Kidney (tissue), 13 donors: ENCODE measurements at regions not wholly inside any gene's neighbourhood (a gene's known extent, or its start where the extent isn't known, plus 50 kb on each side); places are given as distances from the start of the nearest gene placed in this dataset.

Experiments used
- DNase-seq, 5 donors: peaks; one replicate each; pipeline ENCODE4 v3.0.0-alpha.2; 2013 to 2020
- FAIRE-seq: peaks from 2 replicates; lab custom pipeline; 2012; peaks lifted over from hg19 to GRCh38; lab: Jason Lieb, UNC
- H3K27ac ChIP-seq, 2 donors: one replicate each; pipeline ENCODE4 v1.7.0; 2013; ENCODE audit warnings: low read depth in 2 of 2, low read length in 2 of 2, inconsistent platforms in 1 of 2
- H3K27me3 ChIP-seq: one replicate; pipeline ENCODE4 v1.7.1; 2013; ENCODE audit warnings: low read length, inconsistent platforms; ENCODE audit not compliant: control insufficient read depth, insufficient read depth
- H3K36me3 ChIP-seq, 3 donors: one replicate each; pipeline versions ENCODE4 v1.7.0 to v1.7.1; 2013; ENCODE audit warnings: low read length in 3 of 3, control low read depth in 1 of 3, inconsistent platforms in 1 of 3; ENCODE audit not compliant: insufficient read depth in 3 of 3, control insufficient read depth in 2 of 3
- H3K4me1 ChIP-seq, 3 donors: one replicate each; pipeline versions ENCODE4 v1.7.0 to v1.7.1; 2013; ENCODE audit warnings: low read length in 3 of 3, inconsistent platforms in 1 of 3, low read depth in 1 of 3; ENCODE audit not compliant: control insufficient read depth in 2 of 3, insufficient read depth in 2 of 3
- H3K4me3 ChIP-seq, 3 donors: one replicate each; pipeline versions ENCODE4 v1.7.0 to v1.8.1; 2013; ENCODE audit warnings: low read length in 3 of 3, control low read depth in 1 of 3, inconsistent platforms in 1 of 3
- H3K9ac ChIP-seq, 3 donors: one replicate each; pipeline versions ENCODE4 v1.7.0 to v1.7.1; 2013; ENCODE audit warnings: low read length in 3 of 3, control low read depth in 1 of 3, inconsistent platforms in 1 of 3
- H3K9me3 ChIP-seq, 3 donors: one replicate each; pipeline versions ENCODE4 v1.7.0 to v1.7.1; 2013; ENCODE audit warnings: low read length in 3 of 3, control low read depth in 1 of 3, inconsistent platforms in 1 of 3; ENCODE audit not compliant: control insufficient read depth in 2 of 3, insufficient read depth in 1 of 3
- intact Hi-C: fragments of 100-400 bp; cut with DNase I; formaldehyde crosslinking; loops from one replicate; pipeline ENCODE4 v1.11.1; 2022
- TF ChIP-seq, protein P1 (sequence below): IDR thresholded peaks from 3 replicates; pipeline ENCODE4 v1.5.1; 2012; ENCODE audit warnings: mild to moderate bottlenecking, moderate library complexity, borderline replicate concordance; ENCODE audit not compliant: insufficient read depth; ENCODE audit errors: extremely low read depth
- donor health status: control.
- donor health status: control.
- donor health status: control.
- donor health status: control.
- donor health status: control.
- donor health status: DM: yes; HTN: yes; CAD: no.
- donor health status: Normal renal cell carcinoma (clear cell type).

DNA sequence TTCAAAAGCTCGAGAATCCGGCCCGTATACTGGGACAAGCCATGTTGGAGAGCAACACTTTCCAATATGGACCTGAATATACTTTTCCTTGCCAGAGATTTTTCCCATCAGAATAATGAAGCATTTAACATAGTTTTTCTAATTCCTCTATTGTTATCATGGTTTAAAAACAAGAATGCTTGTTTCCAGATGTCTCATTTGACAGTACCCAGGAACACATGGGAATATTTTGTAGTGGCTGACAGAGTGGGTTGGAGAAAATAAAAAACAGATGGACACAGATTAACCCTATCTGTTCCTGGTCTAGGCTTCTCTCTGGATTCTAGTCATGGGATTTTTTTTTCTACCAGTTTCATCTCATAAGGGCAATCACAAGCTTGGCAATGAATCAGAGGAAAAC, 164.8 kb upstream of the CEP162 start:
- Histone ChIP-seq H3K27me3 (no peaks in the 10 kb centered on the region), H3K9ac (no peak overlapping the region), H3K36me3 (no peaks in the 10 kb centered on the region), H3K4me3 (no peak overlapping the region), H3K9me3 (peaks cover 0 to 2% (median 0%) of the 10 kb centered on the region in 3 donors), H3K27ac (no peak overlapping the region), H3K4me1 (no peaks in the 10 kb centered on the region)
- intact Hi-C loops: no loop called here
- DNase-seq (no peak), FAIRE-seq (no peak)
- TF ChIP-seq, protein P1, sequence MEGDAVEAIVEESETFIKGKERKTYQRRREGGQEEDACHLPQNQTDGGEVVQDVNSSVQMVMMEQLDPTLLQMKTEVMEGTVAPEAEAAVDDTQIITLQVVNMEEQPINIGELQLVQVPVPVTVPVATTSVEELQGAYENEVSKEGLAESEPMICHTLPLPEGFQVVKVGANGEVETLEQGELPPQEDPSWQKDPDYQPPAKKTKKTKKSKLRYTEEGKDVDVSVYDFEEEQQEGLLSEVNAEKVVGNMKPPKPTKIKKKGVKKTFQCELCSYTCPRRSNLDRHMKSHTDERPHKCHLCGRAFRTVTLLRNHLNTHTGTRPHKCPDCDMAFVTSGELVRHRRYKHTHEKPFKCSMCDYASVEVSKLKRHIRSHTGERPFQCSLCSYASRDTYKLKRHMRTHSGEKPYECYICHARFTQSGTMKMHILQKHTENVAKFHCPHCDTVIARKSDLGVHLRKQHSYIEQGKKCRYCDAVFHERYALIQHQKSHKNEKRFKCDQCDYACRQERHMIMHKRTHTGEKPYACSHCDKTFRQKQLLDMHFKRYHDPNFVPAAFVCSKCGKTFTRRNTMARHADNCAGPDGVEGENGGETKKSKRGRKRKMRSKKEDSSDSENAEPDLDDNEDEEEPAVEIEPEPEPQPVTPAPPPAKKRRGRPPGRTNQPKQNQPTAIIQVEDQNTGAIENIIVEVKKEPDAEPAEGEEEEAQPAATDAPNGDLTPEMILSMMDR: no peak

DNA sequence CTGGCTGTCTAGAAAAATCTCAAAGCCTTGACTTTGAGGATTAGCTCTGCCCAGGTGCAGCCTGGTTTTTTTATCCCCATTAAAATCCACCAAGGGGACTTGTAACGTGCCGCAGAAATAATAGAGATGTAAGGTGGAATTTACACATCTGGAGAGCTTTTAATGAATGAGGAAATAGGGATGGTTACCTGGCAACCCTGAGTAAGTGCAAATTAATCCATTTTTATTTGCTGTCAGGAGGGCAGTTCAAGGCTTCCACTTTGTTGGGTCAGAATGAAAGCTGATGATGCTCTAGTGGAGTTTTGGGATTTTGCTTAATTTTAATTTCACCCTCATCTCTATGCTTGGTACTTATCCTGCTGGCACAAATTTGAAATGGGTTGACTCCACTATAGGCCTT, 163.4 kb upstream of the CEP162 start:
- Histone ChIP-seq H3K36me3 (no peaks in the 10 kb centered on the region), H3K4me1 (no peaks in the 10 kb centered on the region), H3K9ac (no peak overlapping the region), H3K27ac (no peak overlapping the region), H3K27me3 (no peaks in the 10 kb centered on the region), H3K9me3 (peaks cover 0 to 2% (median 0%) of the 10 kb centered on the region in 3 donors), H3K4me3 (no peak overlapping the region)
- TF ChIP-seq, protein P1: no peak
- intact Hi-C loops: no loop called here
- DNase-seq (no peak), FAIRE-seq (no peak)

DNA sequence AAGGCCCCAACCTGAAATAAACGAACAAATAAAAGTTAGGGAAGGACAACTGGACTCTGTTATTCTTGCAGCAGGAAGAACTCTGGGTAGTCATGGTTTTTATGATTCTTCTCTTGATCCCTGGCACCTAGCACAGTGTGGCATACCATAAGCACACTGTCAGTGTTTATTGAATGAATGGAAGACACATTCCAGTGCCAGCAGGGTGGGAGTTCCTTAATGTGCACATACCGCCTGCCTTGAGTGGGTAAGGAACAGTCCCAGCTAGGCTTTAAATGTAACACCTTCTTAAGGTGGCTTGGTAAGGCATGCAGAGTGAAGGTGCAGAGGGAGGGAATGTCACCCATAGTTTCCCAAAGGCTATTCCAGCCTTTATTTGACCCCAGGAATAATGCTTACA, 162.9 kb upstream of the CEP162 start:
- no peak overlapping the region for H3K4me3 ChIP-seq
- no peak overlapping the region for H3K9ac ChIP-seq
- no peaks in the 10 kb centered on the region for H3K4me1 ChIP-seq
- TF ChIP-seq, protein P1: no peak
- H3K36me3 ChIP-seq: no peaks in the 10 kb centered on the region
- no peak for DNase-seq
- peaks cover 0 to 2% (median 0%) of the 10 kb centered on the region in 3 donors for H3K9me3 ChIP-seq
- no peak for FAIRE-seq
- H3K27ac ChIP-seq: no peak overlapping the region
- intact Hi-C loops: no loop called here
- H3K27me3 ChIP-seq: no peaks in the 10 kb centered on the region

DNA sequence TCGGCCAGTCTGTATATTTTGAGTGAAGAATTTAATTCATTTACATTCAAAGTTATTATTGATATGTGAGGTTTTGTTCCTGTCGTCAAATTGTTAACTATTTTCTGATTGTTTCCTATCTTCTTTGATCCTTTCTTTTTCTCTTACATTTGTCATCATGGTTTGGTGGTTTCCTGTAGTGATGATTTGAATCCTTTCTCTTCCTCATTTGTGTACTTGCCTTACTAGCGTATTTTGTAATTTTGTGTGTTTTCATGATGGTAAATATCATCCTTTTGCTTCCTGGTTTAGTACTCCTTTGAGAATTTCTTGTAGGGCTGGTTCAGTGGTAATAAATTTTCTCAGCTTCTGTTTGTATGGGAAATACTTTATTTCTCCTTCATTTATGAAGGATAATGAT, 151.7 kb upstream of the CEP162 start:
- Histone ChIP-seq H3K4me1 (no peaks in the 10 kb centered on the region), H3K9ac (no peak overlapping the region), H3K4me3 (no peak overlapping the region), H3K36me3 (no peaks in the 10 kb centered on the region), H3K27me3 (no peaks in the 10 kb centered on the region), H3K27ac (no peak overlapping the region), H3K9me3 (no peaks in the 10 kb centered on the region)
- no peak for FAIRE-seq
- intact Hi-C loops: no loop called here
- no peak for DNase-seq
- TF ChIP-seq, protein P1: no peak
